ENCODE measurements at regions not wholly inside any gene's neighbourhood (a gene's known extent, or its start where the extent isn't known, plus 50 kb on each side); places are given as distances from the start of the nearest gene placed in this dataset.

DNA sequence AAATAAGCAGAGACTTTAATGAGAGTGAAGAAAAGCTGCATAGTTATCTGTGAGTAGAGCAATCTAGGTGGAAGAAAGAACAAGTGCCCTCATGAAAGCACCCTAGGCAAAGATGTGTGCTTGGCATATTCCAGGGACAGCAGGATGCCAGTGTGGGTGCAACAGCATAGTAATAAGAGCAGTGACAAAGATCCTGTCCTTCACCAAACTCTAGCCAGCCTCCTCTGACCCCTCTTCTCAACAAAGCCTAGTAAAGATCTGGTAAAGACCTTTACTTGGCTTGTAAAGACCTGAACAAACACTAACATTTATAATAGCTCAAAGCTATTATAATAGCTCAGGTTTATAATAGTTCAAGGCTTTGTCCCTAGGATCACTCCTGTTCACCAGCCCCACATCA is 735.4 kb downstream of the PCDH7 start:
- TF ChIP-seq, protein P1, sequence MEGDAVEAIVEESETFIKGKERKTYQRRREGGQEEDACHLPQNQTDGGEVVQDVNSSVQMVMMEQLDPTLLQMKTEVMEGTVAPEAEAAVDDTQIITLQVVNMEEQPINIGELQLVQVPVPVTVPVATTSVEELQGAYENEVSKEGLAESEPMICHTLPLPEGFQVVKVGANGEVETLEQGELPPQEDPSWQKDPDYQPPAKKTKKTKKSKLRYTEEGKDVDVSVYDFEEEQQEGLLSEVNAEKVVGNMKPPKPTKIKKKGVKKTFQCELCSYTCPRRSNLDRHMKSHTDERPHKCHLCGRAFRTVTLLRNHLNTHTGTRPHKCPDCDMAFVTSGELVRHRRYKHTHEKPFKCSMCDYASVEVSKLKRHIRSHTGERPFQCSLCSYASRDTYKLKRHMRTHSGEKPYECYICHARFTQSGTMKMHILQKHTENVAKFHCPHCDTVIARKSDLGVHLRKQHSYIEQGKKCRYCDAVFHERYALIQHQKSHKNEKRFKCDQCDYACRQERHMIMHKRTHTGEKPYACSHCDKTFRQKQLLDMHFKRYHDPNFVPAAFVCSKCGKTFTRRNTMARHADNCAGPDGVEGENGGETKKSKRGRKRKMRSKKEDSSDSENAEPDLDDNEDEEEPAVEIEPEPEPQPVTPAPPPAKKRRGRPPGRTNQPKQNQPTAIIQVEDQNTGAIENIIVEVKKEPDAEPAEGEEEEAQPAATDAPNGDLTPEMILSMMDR (IDR thresholded peaks at IDR 0.05; ENCODE audit: low read length): no peak
- TF ChIP-seq EZH2 (IDR thresholded peaks at IDR 0.05; ENCODE audit: borderline replicate concordance, low read length): no peak

Measured in OCI-LY1 (cell line).